GM12878 (cell line): ENCODE measurements at regions not wholly inside any gene's neighbourhood (a gene's known extent, or its start where the extent isn't known, plus 50 kb on each side); places are given as distances from the start of the nearest gene placed in this dataset.

Source experiments
- ATAC-seq: fragments of 200-7000 bp; cut with Tn5 transposase; 3 replicates; pipeline ENCODE4 v1.9.1; 2020; ENCODE audit warnings: mild to moderate bottlenecking, moderate library complexity
- BruUV-seq: library from RNA; stranded (reverse); fragments of 400-500 nt; replicated peaks from 2 replicates; lab custom pipeline; 2021; lab: Mats Ljungman, UMichigan
- CTCF ChIA-PET: fragments of 300-600 bp; sonication (Branson Sonifier 250); formaldehyde crosslinking; extraction: SDS; loops from one replicate; lab custom pipeline; 2021; ENCODE audit warnings: inconsistent platforms; lab: Yijun Ruan, JAX
- POLR2A ChIA-PET: fragments of 350-600 bp; formaldehyde crosslinking; extraction: SDS; loops from one replicate; lab custom pipeline; 2021; ENCODE audit warnings: inconsistent platforms; lab: Charles Lee
- RAD21 ChIA-PET: fragments of 300-600 bp; sonication (Branson Sonifier 250); formaldehyde crosslinking; loops from one replicate; lab custom pipeline; 2023; ENCODE audit warnings: antibody characterized with exemption; ENCODE audit not compliant: unreplicated experiment; lab: Charles Lee
- SMC1A ChIA-PET: fragments of 300-600 bp; sonication (Branson Sonifier 250); formaldehyde crosslinking; loops from one replicate; lab custom pipeline; 2023; ENCODE audit not compliant: unreplicated experiment, uncharacterized antibody; lab: Charles Lee
- DNase-seq: peaks from one replicate; pipeline ENCODE4 v3.0.0-alpha.2; 2011; ENCODE audit warnings: low read depth, low spot score
- FAIRE-seq: peaks from 3 replicates; lab custom pipeline; 2011; peaks lifted over from hg19 to GRCh38; lab: Jason Lieb, UNC
- H2AFZ ChIP-seq: 2 replicates; pipeline ENCODE4 v1.6.0; 2011; ENCODE audit warnings: low read depth, low read length, control low read depth; ENCODE audit not compliant: control insufficient read depth
- H3K27ac ChIP-seq: 2 replicates; pipeline ENCODE4 v1.5.1; 2011; ENCODE audit warnings: control low read depth; ENCODE audit not compliant: control insufficient read depth, insufficient read depth
- H3K27me3 ChIP-seq, 2 experiments: replicated peaks in 1 of 2; 2 replicates each; pipeline versions ENCODE4 v1.6.0 to v1.6.1; 2011; ENCODE audit warnings: low read length in 1 of 2; ENCODE audit not compliant: control insufficient read depth in 2 of 2, insufficient read depth in 2 of 2
- H3K36me3 ChIP-seq, 2 experiments: 2 replicates each; pipeline ENCODE4 v1.5.1; 2011; ENCODE audit warnings: low read length in 1 of 2; ENCODE audit not compliant: control insufficient read depth in 2 of 2, insufficient read depth in 2 of 2
- H3K4me1 ChIP-seq: 2 replicates; pipeline ENCODE4 v1.6.1; 2011; ENCODE audit warnings: mild to moderate bottlenecking, low read length, moderate library complexity, mixed read lengths; ENCODE audit not compliant: control insufficient read depth, insufficient read depth
- H3K4me2 ChIP-seq: 2 replicates; pipeline ENCODE4 v1.6.0; 2011; ENCODE audit warnings: control low read depth; ENCODE audit not compliant: control insufficient read depth, insufficient read depth
- H3K4me3 ChIP-seq: fragments of 200-600 bp; sonication (generic); 2 replicates; pipeline ENCODE4 v1.5.1; 2016
- H3K79me2 ChIP-seq: 2 replicates; pipeline ENCODE4 v1.6.0; 2011; ENCODE audit warnings: low read length; ENCODE audit not compliant: control insufficient read depth, insufficient read depth
- H3K9ac ChIP-seq: 2 replicates; pipeline ENCODE4 v1.8.0; 2011; ENCODE audit warnings: low read length, control low read depth, mixed read lengths; ENCODE audit not compliant: control insufficient read depth, insufficient read depth
- H3K9me3 ChIP-seq: replicated peaks from 3 replicates; pipeline ENCODE4 v1.5.1; 2011; ENCODE audit warnings: mild to moderate bottlenecking, low read length; ENCODE audit not compliant: control insufficient read depth, insufficient read depth
- H4K20me1 ChIP-seq: 2 replicates; pipeline ENCODE4 v1.6.0; 2011; ENCODE audit not compliant: control insufficient read depth, insufficient read depth
- ATF7 ChIP-seq: fragments of 450-650 bp; IDR thresholded peaks from 2 replicates; pipeline ENCODE4 v1.6.1; 2016; ENCODE audit warnings: low read depth, mild to moderate bottlenecking
- CUX1 ChIP-seq: IDR thresholded peaks from 2 replicates; pipeline ENCODE4 v1.6.1; 2012; ENCODE audit warnings: improper control_type of control experiment, low read depth, low read length; ENCODE audit not compliant: insufficient replicate concordance
- EED ChIP-seq: sonication (generic); IDR thresholded peaks from 2 replicates; pipeline ENCODE4 v1.6.1; 2016; ENCODE audit warnings: antibody characterized with exemption, low read depth
- GABPA ChIP-seq: IDR thresholded peaks from 2 replicates; pipeline ENCODE4 v1.6.1; 2014; ENCODE audit warnings: antibody characterized with exemption, low read depth, mild to moderate bottlenecking, inconsistent platforms
- GATAD2B ChIP-seq: fragments of 450-650 bp; conservative IDR thresholded peaks from 2 replicates; pipeline ENCODE4 v1.6.1; 2017; ENCODE audit warnings: low read depth, mild to moderate bottlenecking, moderate library complexity
- HDGF ChIP-seq: fragments of 450-650 bp; IDR thresholded peaks from 2 replicates; pipeline ENCODE4 v1.6.1; 2016; ENCODE audit warnings: antibody characterized with exemption
- MEF2A ChIP-seq: IDR thresholded peaks from 2 replicates; pipeline ENCODE4 v1.6.1; 2011; ENCODE audit warnings: low read depth, mild to moderate bottlenecking, low read length, moderate library complexity; ENCODE audit not compliant: insufficient read depth
- MTA3 ChIP-seq: IDR thresholded peaks from 2 replicates; pipeline ENCODE4 v1.6.1; 2012; ENCODE audit warnings: low read length, inconsistent platforms, borderline replicate concordance
- NBN ChIP-seq: fragments of 450-650 bp; IDR thresholded peaks from 2 replicates; pipeline ENCODE4 v1.6.1; 2016
- POLR2AphosphoS5 ChIP-seq: IDR thresholded peaks from 2 replicates; pipeline ENCODE4 v1.6.1; 2011; ENCODE audit warnings: mild to moderate bottlenecking, low read length, inconsistent platforms
- STAT3 ChIP-seq: IDR thresholded peaks from 2 replicates; pipeline ENCODE4 v1.6.1; 2011; ENCODE audit warnings: low read depth, low read length, improper control_type of control experiment
- ZNF384 ChIP-seq: IDR thresholded peaks from 2 replicates; pipeline ENCODE4 v1.6.1; 2012; ENCODE audit warnings: low read depth, mild to moderate bottlenecking, low read length, improper control_type of control experiment, borderline replicate concordance
- WGBS: methylation state at CpG from one replicate; pipeline ENCODE4 v1.1.6; 2016; ENCODE audit warnings: low lambda C conversion rate; ENCODE audit not compliant: insufficient replicate concordance, insufficient coverage; ENCODE audit errors: missing lambda C conversion rate; 5-methylcytosine and 5-hydroxymethylcytosine counted together
- in situ Hi-C: fragments of 300-500 bp; cut with MboI; formaldehyde crosslinking; loops from 9 replicates; pipeline ENCODE4 v1.14.3; 2018; ENCODE audit warnings: mixed read lengths
- intact Hi-C: fragments of 100-400 bp; cut with micrococcal nuclease; formaldehyde crosslinking; loops from one replicate; pipeline ENCODE4 v1.14.2; 2022; ENCODE audit not compliant: unreplicated experiment
- TF ChIP-seq, protein P1 (sequence below): IDR thresholded peaks from 2 replicates; pipeline ENCODE4 v1.6.1; 2011; ENCODE audit warnings: borderline replicate concordance, low read depth, mild to moderate bottlenecking, moderate library complexity, mixed read lengths, low read length; ENCODE audit not compliant: insufficient read depth; ENCODE audit errors: extremely low read length

GRCh38 chr16:22970209-22970865, 156.4 kb downstream of the HS3ST2 start:
- Histone ChIP-seq H3K4me2 (no peak overlapping the region), H3K4me1 (no peaks in the 10 kb centered on the region), H3K9ac (no peak overlapping the region), H4K20me1 (no peaks in the 10 kb centered on the region; the same call in 1 of the 2 replicates), H3K4me3 (no peak overlapping the region), H2AFZ (no peak overlapping the region), H3K36me3 (no peaks in the 10 kb centered on the region), H3K79me2 (no peaks in the 10 kb centered on the region), H3K27me3 (no peaks in the 10 kb centered on the region; a peak in 1 of 4 replicates), H3K27ac (no peak overlapping the region), H3K9me3 (no peaks in the 10 kb centered on the region)
- WGBS: 7% methylated on average over 4 of the region's 4 CpGs
- ATAC-seq (no peak), DNase-seq (no peak), FAIRE-seq (no peak)
- ChIA-PET SMC1A (no interaction called here), CTCF (interaction anchor here (0.6 kb wide), 1 partner anchor 266 kb away, joined by 3 read pairs; no protein-coding TSS in a partner anchor), RAD21 (no interaction called here), POLR2A (no interaction called here)
- intact Hi-C loops: no loop called here
- no TSS peak for BruUV-seq
- in situ Hi-C loops: no loop called here
- TF ChIP-seq GATAD2B (no peak), HDGF (no peak), MEF2A (no peak), ATF7 (no peak), NBN (no peak)

DNA sequence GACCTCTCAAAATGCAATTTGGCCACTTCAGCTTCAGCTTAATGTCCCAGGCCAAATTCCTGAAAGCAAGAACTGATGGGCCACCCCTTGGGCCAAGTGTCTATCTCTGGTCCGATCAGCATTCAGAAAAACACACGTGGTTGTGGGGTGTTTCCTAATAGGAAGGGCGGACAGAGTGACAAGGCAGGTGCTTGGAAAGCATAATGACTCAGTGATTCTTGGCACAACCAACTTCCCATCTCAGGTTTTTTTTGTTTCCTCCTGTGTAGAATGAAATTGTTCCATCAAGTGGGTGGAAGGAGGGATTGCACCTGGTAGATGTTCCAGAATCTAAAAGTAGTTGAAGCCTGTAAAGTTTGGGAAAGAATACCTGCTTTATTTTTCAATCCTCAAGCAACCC, 155.6 kb downstream of the HS3ST2 start:
- Histone ChIP-seq H3K9me3 (no peaks in the 10 kb centered on the region), H3K79me2 (no peaks in the 10 kb centered on the region), H3K4me3 (no peak overlapping the region), H3K4me1 (no peaks in the 10 kb centered on the region), H3K27ac (no peak overlapping the region), H3K36me3 (no peaks in the 10 kb centered on the region), H4K20me1 (no peaks in the 10 kb centered on the region), H3K27me3 (no peaks in the 10 kb centered on the region; a peak in 1 of 4 replicates), H3K4me2 (no peak overlapping the region), H2AFZ (no peak overlapping the region), H3K9ac (no peak overlapping the region)
- ChIA-PET POLR2A (no interaction called here), RAD21 (interaction anchor here (0.6 kb wide), 1 partner anchor 102 kb away, joined by 4 read pairs; no protein-coding TSS in a partner anchor), CTCF (interaction anchor here (0.6 kb wide), 1 partner anchor 265 kb away, joined by 3 read pairs; no protein-coding TSS in a partner anchor), SMC1A (no interaction called here)
- no peak for DNase-seq
- in situ Hi-C loops: no loop called here
- no peak for ATAC-seq
- FAIRE-seq: no peak
- 3% methylated on average over 3 of the region's 3 CpGs for WGBS
- no TSS peak for BruUV-seq
- intact Hi-C loops: no loop called here
- no peak for TF ChIP-seq CUX1
- TF ChIP-seq STAT3: no peak
- TF ChIP-seq EED: no peak
- TF ChIP-seq, protein P1, sequence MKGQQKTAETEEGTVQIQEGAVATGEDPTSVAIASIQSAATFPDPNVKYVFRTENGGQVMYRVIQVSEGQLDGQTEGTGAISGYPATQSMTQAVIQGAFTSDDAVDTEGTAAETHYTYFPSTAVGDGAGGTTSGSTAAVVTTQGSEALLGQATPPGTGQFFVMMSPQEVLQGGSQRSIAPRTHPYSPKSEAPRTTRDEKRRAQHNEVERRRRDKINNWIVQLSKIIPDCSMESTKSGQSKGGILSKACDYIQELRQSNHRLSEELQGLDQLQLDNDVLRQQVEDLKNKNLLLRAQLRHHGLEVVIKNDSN: no peak
- TF ChIP-seq ZNF384: no peak
- TF ChIP-seq MTA3: no peak
- TF ChIP-seq POLR2AphosphoS5: no peak
- no peak for TF ChIP-seq GABPA
